Activated gamma-delta T cell treated with Interleukin-2 at 50 U/mL for 16 hours (primary cell): ENCODE measurements at regions not wholly inside any gene's neighbourhood (a gene's known extent, or its start where the extent isn't known, plus 50 kb on each side); places are given as distances from the start of the nearest gene placed in this dataset.

Source experiments
- DNase-seq: peaks from one replicate; pipeline ENCODE4 v3.0.0-alpha.2; 2020

DNA sequence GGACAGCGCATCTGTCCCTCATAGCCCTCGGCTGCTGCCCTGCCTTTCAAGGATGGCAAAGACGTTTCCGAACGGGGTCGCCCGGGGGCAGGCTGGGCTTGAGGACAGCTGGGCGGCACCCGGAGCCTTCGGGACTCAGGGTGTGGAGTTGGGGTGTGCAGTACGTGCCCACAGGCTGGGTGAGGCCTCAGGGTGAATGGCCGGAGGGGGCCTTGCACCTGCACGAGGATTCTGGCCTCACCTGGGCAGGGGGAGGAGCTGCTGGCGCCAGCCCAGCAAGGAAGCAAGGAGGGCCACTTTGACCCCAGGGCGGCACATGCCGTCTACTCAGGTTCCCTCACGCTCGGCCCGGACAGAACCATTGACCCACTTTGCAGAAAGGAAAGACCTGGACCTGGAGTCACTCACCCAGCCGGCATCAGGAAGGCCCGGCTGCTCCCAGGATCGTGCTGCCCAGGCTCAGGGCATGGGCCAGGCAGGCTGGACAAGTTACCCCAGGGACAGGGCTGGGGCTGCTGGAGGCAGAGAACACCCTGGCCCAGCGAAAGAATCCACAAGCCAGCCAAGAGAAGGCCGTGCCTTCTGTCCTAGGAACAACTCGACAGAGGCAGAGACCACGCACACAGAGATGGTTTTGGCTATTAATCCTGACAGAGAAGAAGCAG is 65.1 kb upstream of the TTC34 start:
- DNase-seq: no peak

DNA sequence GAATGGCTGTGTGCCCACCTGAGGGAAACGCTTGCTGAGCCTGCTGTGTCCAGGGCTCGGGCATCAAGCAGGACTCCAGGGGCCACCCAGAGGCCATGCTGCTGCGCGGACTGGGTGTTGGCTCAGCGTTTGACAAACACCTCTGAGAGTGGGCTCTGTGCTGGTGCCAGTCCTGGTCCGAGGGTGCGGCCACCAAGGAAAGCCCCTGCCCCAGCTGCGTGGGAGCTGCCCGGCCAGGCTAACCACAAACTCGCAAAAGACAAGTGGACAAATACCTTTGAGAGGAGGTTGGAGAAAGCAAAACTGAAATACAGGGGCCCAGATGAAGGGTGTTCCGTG is 65.6 kb upstream of the TTC34 start:
- no peak for DNase-seq

DNA sequence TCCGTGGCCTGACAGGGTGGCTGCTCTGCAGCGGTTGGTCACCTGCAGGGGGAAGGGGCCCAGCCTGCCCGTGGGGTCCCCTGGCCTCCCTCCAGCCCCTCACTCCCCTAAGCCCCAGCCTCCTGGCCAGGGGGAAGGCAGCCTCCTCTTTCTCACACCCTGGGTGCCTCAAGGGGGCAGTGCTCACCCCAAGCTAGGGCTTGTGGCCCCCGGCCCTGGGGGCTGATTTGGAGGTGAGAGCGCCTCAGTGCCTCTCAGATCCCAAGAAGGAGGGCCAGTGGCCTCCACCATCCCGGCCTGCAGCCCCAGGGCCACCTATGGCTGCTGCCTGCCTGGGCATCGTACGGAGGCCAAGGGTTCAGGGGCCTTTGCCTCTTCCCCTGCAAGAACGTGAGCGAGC is 66.4 kb upstream of the TTC34 start:
- DNase-seq: no peak

DNA sequence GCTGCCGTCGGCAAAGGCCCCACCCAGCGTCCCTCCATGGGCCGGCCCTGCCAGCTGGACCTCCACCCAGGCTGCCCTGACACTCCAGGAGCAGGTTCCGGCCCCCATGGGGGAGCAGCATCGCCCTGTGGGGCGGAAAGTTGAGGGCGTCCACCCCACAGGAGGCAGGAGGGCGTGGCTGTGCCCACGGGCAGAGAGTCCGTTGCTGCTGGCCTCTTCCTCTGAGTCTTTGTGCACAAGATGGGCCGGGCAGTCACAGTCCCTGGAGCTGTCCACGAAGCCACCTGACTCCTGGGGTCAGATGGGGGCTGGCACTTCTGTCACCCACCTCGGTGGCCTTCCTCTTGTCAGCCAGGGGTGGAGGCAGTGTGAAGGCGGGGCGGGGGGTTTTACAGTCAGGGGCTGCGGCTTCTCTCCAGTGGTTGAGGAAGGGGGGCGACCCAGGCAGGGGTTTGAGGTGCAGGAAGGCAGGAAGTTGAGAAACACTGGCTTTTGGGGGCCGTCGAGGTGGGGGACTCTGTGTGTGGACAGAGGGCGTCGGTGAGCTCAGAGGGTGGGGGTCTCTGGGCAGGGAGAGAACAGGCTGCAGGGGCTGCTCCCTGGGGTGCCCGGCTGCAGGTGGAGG is 67.2 kb upstream of the TTC34 start:
- DNase-seq: no peak

DNA sequence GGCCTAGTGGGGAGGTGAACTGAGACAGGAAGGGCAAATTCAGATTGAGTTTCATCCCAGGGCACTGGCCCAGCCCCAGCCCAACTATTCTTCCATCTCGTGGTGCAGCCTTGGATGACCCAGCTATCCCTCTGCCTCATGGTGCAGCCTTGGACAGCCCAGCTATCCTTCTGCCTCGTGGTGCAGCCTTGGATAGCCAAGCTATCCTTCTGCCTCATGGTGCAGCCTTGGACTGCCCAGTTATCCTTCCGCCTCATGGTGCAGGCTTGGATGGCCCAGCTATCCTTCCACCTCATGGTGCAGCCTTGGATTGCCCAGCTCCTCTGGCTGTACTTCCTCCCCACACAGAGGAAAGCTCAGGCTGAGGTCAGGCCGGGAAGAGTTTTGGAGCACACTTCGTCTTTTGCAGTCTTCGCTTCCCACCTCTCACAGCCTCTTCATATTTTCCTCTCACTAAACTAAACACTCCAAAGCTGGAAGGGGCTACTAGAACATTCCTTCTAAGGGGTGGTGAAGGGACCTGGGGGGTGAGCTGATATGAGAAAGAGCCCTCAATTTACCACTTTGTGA is 69.8 kb upstream of the TTC34 start:
- DNase-seq: no peak

DNA sequence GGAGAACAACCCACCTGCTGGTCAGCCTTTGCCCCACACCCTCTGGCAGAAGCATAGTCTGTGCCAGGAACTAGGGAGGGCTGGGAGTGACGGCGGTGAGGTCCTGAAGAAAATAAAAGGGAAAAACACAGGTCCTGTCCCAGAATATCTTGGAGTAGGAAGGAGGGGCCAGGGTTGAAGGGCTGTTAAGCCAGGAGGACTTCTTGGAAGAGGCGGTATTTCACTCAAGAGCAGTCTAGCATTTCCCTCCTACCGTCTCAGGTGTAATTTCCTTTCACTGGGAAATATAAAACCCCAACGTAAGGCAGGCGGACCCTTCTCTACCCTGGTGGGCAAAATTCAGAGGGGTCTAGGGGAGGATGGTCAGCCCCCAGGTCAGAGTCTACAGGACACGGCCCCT is 72.7 kb upstream of the TTC34 start:
- DNase-seq: no peak

DNA sequence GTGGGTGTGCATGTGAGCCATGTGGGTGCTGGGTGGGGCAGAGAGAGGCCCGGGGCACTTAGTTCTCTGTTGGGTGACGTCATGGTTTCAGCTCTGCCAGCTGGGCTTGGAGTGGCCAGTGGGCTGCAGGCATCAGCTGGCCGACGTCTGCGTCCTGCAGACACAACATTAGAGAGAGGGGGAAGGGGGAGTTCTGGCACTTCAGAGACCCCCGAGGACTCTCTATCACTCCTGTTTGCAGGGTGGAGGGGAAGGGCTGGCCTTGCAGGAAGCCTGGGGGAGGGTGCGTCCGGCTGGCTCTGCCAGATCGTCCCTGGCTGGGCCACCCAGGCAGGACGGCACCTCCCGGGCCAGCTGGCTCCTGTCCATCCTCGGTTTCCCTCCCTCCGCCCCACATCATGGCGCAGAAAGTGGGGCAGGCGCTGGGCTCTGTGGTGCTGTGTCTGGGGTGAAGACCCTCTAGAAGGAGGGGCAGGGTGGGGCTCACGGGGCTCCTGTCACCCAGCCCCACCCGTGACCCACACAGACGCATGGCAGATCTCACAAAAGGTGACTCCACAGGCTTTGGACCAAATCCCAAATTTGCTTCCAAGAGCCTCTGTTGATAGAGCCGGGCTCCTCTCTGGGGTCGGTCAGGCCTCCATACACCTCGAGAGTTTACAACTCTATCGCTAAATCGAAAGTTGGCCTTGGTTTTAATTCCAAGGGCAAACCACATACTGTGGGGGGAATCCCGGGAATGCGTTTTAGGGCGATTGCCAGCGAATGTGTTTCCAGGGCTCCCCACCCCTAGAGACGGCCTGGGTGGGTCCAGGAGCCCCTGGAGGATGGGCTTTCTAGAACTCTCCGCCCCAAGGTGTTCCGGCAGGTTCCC is 73.4 kb upstream of the TTC34 start:
- no peak for DNase-seq

DNA sequence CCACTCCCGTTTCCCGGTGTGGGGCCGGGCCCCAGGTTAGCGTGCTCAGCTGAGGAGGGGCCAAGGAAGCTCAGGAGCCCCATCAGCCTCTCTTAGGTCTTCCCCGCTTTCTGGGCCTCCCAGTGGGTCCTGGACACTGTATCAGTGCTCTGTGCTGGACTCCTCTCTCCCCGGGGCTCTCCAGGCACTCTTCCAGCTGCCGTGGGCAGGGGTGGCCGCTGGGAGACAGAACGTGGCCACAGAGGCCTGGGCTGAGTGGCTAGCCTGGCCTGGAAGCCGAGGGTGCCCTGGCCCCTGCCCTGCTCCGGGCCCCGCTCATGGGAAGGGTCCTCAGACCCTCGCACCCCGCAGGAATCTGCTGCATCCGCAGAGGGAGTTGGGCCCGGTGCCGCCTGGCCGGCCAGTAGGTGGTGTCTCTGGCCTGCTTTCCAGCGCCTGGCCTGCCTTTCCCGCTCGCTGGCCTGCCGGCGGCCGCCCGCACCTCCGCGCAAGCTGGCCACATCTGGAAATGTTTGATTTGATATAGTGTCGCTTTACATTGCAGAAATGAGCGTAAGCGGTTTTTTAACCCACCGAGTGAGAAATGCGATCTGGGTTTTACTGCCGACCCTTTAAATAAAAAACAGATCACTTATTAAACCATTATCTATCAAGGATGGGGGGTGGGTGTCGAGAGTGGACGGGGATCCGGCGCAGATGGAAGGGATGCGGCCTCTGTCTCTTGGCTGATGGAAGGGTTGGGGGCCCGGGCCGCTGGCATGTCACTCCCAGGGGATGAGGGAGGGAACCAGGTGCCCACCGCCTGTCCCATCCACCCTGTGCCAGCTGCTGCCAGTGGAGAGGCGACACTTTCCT is 74.4 kb upstream of the TTC34 start:
- DNase-seq: no peak

DNA sequence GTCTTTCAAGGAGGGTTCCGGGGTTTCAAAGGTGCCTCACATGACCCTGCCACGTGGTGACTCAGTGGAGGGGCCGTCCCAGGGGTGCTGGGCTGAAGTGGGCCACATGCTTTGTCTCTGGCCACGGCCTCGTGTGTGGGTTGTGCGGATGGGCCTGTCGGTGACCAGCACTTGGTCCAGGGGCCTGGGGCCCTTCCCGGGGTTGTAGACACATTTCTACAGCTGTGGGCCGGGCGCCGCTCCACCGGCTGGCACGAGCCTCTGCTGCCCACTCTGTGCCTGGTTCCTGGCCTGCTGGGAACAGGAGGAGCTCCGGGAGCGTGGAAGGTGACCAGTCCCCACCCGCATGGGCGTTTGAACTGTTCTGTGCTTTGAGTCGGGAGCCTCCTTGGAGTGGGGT is 75.4 kb upstream of the TTC34 start:
- DNase-seq: no peak

DNA sequence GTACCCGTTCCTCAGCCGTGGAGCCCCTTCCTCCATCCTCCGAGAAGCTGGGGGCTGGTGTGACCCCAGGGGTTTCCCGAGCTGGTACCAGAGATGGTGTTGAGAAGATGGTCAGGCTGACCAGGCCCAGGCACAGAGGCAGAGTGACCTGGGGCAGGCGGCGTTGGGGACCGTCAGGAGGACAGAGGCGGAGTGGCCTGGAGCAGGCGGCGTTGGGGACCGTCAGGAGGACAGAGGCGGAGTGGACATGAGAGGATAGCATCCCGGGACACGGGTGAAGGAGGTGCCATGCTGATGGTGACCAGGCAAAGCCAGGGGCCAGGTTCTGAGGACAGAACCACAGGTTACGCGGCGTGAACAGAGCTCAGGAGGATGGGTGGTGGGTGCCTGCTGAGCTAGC is 75.9 kb upstream of the TTC34 start:
- no peak for DNase-seq

DNA sequence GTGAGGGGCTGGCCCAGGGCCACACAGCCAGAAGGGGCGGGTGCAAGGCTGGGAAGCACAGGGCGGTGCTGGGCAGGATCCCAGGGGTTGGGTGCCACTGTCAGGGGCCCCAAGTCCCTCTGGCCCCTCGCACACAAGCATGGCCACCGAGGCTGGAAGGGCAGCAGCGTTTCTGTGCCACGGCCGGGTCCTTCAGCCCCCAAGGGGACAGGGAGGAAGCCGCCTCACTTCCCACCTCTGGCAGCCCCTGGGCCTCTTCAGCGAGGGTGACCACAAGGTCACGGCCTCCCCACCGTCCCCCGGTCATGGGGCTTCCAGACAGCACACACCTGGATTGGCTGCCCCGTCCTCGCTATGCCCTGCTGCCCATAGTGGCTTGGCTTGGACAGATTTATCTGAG is 77.1 kb upstream of the TTC34 start:
- DNase-seq: no peak

DNA sequence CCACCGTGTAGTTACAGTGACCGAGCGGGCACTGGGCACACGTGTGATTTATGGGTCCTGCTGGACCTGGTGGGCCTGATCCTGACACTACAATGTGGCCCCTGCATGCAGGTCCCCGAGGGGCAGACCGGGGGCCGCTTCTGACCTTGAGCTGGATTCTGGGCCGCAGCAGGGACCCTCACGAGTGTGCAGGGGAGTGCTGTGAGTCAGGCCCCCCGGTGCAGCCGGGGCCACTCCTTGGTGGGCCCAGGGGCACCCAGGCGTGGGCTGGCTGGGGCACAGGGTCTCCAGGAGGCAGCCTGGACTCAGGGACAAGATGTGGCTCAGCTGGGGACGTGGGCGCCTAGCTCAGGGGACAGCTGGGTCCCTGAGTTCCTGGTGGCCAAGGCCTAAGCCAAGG is 77.5 kb upstream of the TTC34 start:
- no peak for DNase-seq

DNA sequence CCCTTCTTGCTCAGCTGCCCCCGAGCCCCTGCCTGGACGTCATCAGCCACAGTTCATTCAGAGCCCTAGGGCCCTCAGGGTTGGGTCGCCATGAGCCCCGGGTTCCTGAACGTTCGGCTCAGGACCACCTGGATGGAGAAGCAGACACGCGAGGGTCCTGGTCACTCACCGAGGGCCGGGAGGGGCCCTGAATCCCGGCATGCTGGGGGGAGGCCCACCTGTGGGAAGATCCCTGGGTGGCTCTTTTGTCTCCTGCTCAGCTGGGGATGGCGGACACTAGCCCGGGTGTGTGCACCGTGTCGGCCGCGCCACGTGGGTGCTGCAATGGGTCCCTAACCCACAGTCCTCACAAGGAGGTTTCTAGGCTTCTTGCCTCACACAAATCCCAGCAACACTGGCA is 78.1 kb upstream of the TTC34 start:
- DNase-seq: no peak

DNA sequence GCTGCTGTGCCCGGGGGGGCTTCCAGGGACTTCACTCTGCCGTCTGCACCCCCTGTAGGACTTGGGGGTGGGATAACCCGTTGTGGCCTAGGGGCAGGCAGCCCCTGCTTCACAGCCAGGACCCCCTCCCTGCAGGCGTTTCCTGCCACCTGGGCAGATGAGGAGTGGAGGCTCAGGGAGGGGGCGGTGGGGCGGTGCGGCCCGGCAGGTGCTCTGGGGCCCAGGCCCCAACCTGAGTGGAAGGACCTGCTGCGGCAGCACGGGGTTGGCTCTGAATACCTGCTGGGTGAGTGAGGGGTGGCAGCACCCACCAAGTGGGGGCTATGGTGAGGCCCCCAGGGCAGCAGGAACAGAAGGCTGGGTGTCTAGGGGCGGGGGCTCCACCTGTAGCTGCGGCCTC is 78.6 kb upstream of the TTC34 start:
- no peak for DNase-seq

DNA sequence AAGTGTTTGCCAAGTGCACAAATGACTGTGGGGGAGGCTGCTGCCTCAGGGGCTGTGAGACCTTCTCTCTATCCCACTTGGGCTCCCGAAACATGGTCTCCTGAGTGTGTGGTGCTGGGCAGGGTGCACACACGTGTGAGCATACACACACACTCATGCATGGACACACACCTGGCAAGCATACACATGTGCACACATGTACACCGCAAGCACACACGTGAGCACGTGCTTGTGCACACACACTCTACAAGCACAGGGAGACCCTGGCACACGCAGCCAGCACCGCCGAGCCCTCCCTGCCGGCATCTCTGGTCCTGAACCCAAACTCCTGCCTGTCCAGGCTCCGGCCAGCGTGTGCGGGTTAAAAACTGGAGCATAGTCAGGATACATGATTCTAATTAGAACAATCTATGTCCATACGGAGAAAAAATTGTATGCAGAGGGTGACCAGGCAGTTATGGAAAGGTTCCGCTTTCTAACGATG is 79.4 kb upstream of the TTC34 start:
- DNase-seq: no peak

DNA sequence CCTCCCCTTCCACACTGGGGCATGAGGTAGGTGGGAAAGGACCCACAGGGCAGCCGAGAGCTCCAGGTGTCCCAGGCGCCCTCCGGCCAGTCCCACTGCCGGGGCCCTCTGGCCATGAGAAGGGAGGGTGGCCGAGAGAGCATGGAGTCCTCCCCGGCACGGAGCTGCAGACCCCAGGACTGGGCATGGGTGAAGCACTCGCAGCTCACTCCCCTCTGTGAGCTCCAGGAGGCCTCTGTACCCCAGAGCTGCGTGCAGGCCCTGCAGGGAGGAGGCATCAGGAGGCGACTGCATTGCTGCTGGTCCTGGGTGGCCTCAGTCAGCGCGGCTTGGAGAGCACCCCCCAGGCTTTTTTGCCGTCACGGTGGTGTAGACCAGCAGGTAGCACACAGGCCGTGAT is 80.1 kb upstream of the TTC34 start:
- no peak for DNase-seq

DNA sequence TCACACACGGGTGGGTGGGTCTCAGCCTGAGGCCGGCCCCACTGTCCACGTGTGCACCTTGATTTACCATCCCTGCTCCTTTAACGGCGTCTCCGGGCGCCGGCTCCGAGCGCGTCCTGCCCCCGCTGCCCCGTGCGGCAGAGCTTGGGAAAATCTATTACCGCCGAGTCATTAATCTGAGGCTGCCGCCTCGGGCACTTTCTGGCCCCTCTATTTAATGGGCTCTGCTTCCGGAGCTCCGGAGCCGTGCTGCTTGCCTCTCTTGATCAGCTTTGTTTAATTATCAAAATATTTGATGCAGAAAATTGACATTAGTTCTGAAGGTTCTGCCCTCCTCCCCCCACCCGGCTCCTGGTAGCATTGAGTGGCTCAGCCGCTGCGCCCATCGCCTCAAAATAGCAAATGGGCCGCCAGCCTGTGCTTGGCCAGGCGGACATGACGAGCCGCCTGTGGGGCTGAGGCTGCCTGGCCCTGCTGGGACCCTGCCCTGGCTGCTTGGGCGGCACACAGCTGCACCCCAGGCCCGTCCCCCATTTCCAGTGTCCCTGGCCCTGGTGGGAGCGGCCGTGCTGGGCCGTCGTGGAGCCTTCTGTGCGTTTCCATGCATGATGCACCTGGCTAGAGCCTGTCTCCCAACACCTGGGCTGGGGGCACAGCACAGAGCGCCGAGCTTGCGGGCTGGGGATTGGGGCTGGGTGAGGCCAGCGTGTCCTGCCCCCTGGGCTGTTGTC is 81.6 kb upstream of the TTC34 start:
- no peak for DNase-seq

DNA sequence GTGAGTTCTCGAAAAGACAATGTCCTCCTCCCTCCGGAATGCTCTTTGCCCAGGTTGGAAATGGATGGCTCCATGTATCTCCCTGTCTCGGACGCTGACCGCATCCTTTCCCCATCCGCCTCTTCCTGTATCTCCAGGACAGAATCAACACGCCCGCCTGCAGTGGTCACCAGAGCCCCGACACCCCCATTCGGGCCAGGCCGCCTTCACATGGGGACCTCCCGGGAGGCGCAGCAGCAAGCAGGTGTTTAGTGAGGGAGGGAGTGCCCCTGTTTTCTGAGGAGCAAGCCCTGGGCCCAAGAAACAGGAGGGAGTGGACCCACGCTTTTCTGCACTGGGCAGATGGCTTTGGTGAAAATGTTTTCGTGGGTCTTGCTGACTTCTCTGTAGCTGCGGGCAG is 83.5 kb upstream of the TTC34 start:
- DNase-seq: no peak

DNA sequence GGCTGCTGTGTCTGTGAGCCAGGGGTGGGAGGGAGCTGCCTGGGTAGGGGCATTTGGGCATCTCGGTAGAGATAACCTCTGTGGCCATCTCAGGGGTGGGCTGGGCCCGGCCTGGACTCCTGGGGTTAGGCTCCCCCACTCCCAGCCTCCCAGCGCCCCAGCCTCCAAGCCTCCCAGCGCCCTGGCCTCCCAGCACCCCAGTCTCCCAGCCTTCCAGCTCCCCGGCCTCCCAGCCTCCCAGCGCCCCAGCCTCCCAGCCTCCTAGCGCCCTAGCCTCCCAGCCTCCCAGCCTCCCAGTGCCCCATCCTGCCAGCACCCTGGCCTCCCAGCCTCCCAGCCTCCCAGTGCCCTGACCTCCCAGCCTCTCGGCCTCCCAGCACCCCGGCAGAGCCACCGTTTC is 85.1 kb upstream of the TTC34 start:
- no peak for DNase-seq

DNA sequence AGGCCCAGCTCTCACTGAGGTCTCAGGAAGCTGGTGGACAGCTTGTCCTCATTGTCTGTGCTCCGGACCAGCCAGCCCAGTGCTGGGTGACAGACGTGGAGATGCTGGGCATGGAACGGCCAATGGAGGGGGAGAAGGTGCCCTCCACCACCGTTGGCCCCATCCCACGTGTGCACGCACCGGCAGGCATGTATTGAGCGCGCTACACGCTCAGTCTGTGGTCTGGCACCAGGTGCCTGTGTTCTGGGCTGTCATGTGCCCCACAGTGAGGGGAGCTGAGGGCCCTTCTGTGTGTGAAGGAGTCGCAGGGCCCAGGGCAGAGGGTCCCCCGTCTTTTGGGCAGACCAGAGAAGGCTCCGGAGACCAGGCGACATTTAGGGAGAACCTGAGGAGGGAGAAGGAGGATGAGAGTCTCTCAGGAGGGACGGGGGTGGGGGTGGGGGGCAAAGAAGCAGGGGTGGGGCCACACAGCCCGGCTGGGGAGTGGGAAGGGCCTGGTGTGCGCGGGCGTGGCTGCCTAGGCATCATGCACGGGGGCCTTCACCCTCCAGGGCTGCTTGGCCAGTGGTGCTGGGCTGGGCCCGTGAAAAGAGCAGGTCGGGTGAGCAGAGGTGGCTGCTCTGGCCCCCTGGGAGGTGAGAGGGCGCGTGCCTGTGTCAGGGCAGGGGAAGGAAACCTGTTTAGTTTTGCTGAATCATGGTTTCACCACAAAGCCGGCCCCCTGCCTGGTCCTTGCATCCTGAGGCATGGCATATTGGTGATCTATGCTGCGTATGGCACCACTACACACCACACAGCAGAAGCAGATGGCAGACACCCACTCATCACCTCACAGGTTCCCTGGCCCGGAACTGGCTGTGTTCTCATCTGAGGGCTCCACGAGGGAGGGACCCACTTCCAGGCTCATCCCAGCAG is 86.7 kb upstream of the TTC34 start:
- no peak for DNase-seq

DNA sequence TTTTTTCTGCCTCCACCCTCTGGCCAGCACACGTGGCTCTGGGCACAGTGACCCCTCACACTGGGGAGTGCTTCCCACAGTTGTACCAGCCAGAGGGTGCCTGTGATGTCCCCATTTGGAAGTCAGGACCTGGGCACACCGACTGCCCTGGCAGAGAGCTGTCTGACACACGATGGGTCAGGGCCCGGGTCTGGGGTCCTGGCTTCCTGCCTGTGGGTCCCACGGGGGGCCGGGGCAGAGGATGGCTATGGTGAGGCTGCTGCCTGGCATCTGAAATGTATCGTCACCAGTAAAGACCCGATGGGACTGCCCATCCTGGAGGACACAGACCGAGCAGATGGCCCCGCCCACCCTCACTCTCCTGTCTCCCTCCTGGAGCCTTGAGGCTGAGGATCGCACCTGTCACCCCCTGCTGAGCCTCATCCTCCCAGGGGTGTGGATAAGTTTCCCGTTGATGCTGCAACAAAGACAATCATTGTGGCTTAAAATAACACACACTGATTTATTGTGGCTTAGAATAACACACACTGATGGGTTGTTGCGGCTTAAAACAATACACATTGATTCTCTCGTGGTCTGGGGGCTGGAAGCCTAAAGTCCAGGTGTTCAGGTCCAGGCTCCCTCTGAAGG is 88.8 kb upstream of the TTC34 start:
- DNase-seq: no peak
